GM12891 (cell line): ENCODE measurements at regions not wholly inside any gene's neighbourhood (a gene's known extent, or its start where the extent isn't known, plus 50 kb on each side); places are given as distances from the start of the nearest gene placed in this dataset.

Experiments
- DNase-seq: peaks from one replicate; pipeline ENCODE4 v3.0.0; 2011; ENCODE audit warnings: low spot score; ENCODE audit not compliant: insufficient read length
- FAIRE-seq: peaks from 2 replicates; lab custom pipeline; 2011; peaks lifted over from hg19 to GRCh38; lab: Jason Lieb, UNC
- PAX5 ChIP-seq: IDR thresholded peaks from 2 replicates; pipeline ENCODE4 v1.6.1; 2011; ENCODE audit warnings: low read length, moderate library complexity, mild to moderate bottlenecking; ENCODE audit not compliant: insufficient read depth, severe bottlenecking
- POLR2A ChIP-seq: IDR thresholded peaks from 2 replicates; pipeline ENCODE4 v1.6.1; 2011; ENCODE audit warnings: low read depth, low read length, control low read depth
- POLR2AphosphoS5 ChIP-seq: IDR thresholded peaks from 2 replicates; pipeline ENCODE4 v1.6.1; 2011; ENCODE audit warnings: low read depth, low read length, control low read depth
- POU2F2 ChIP-seq: IDR thresholded peaks from 2 replicates; pipeline ENCODE4 v1.6.1; 2011; ENCODE audit warnings: low read depth, mild to moderate bottlenecking, control low read depth, low read length, moderate library complexity
- SPI1 ChIP-seq: IDR thresholded peaks from 2 replicates; pipeline ENCODE4 v1.6.1; 2011; ENCODE audit warnings: low read depth, low read length, control low read depth
- TAF1 ChIP-seq: IDR thresholded peaks from 2 replicates; pipeline ENCODE4 v1.6.1; 2011; ENCODE audit warnings: low read depth, low read length, control low read depth

GRCh38 chr2:228728961-228729360, 542.1 kb downstream of the PID1 start:
- TF ChIP-seq SPI1 = no peak
- no peak for TF ChIP-seq POLR2AphosphoS5
- no peak for TF ChIP-seq POLR2A
- TF ChIP-seq POU2F2 = no peak
- no peak for TF ChIP-seq TAF1
- no peak for TF ChIP-seq PAX5
- DNase-seq (no peak), FAIRE-seq (no peak)

GRCh38 chr2:228725031-228725430, 543.5 kb upstream of the SPHKAP start:
- TF ChIP-seq POU2F2 = no peak
- TF ChIP-seq TAF1 = no peak
- TF ChIP-seq SPI1 = no peak
- TF ChIP-seq POLR2AphosphoS5 = no peak
- TF ChIP-seq POLR2A = no peak
- TF ChIP-seq PAX5 = no peak
- no peak for DNase-seq
- FAIRE-seq = no peak

GRCh38 chr2:228723599-228723998, 542.1 kb upstream of the SPHKAP start:
- DNase-seq = no peak
- no peak for TF ChIP-seq TAF1
- TF ChIP-seq SPI1 = no peak
- no peak for TF ChIP-seq POLR2A
- no peak for TF ChIP-seq PAX5
- no peak for TF ChIP-seq POU2F2
- no peak for TF ChIP-seq POLR2AphosphoS5
- FAIRE-seq = no peak

- no peak for FAIRE-seq
- no peak for TF ChIP-seq SPI1
- DNase-seq = no peak
Measured at GRCh38 chr2:228722311-228722710, 540.8 kb upstream of the SPHKAP start.

- FAIRE-seq = no peak
Measured at GRCh38 chr2:228720895-228721294, 539.4 kb upstream of the SPHKAP start.

GRCh38 chr2:228709788-228710371, 528.4 kb upstream of the SPHKAP start:
- FAIRE-seq = no peak
- TF ChIP-seq POLR2A (no peak), PAX5 (no peak)
- no peak for DNase-seq

More at GRCh38 chr2:228720895-228721294, 539.4 kb upstream of the SPHKAP start:
- no peak for TF ChIP-seq POLR2AphosphoS5
- TF ChIP-seq POU2F2 = no peak
- TF ChIP-seq SPI1 = no peak
- TF ChIP-seq TAF1 = no peak
- TF ChIP-seq POLR2A = no peak
- TF ChIP-seq PAX5 = no peak
- DNase-seq = no peak

GRCh38 chr2:228707846-228708245, 526.4 kb upstream of the SPHKAP start:
- FAIRE-seq = no peak
- TF ChIP-seq POLR2AphosphoS5 (no peak), SPI1 (peak; percentile 63; the same call in 1 of the 2 replicates), PAX5 (no peak), TAF1 (no peak), POLR2A (no peak), POU2F2 (no peak)
- DNase-seq = no peak

GRCh38 chr2:228705318-228705717, 523.8 kb upstream of the SPHKAP start:
- TF ChIP-seq POU2F2 = no peak
- TF ChIP-seq PAX5 = no peak
- TF ChIP-seq TAF1 = no peak
- no peak for TF ChIP-seq POLR2A
- TF ChIP-seq POLR2AphosphoS5 = no peak
- no peak for TF ChIP-seq SPI1
- no peak for DNase-seq
- no peak for FAIRE-seq

- DNase-seq (no peak), FAIRE-seq (no peak)
- TF ChIP-seq POLR2A = no peak
- no peak for TF ChIP-seq POU2F2
- TF ChIP-seq POLR2AphosphoS5 = no peak
- TF ChIP-seq SPI1 = no peak
- TF ChIP-seq PAX5 = no peak
- no peak for TF ChIP-seq TAF1
Measured at GRCh38 chr2:228703152-228703551, 521.7 kb upstream of the SPHKAP start.

GRCh38 chr2:228701506-228701905, 520.0 kb upstream of the SPHKAP start:
- no peak for DNase-seq
- TF ChIP-seq SPI1 (no peak), TAF1 (no peak), PAX5 (no peak), POU2F2 (no peak), POLR2A (no peak), POLR2AphosphoS5 (no peak)
- no peak for FAIRE-seq
